Fibroblast of lung (primary cell): ENCODE measurements at regions not wholly inside any gene's neighbourhood (a gene's known extent, or its start where the extent isn't known, plus 50 kb on each side); places are given as distances from the start of the nearest gene placed in this dataset.

ENCODE experiments used
- CTCF ChIP-seq, 2 donors: IDR thresholded peaks in 1 of 2; conservative IDR thresholded peaks in 1 of 2; 1 replicate in 1 of 2; 2 replicates in 1 of 2; pipeline ENCODE4 v1.5.1; 2011 to 2012; ENCODE audit warnings: low read length in 2 of 2, control low read depth in 1 of 2, inconsistent platforms in 1 of 2, low read depth in 1 of 2, mild to moderate bottlenecking in 1 of 2
- EZH2 ChIP-seq: IDR thresholded peaks from 2 replicates; pipeline ENCODE4 v1.5.1; 2012; ENCODE audit warnings: low read length, control low read depth, mild to moderate bottlenecking; ENCODE audit errors: missing control alignments

- TF ChIP-seq CTCF (conservative IDR thresholded peaks at IDR 0.05 in 1 of 2, IDR thresholded peaks at IDR 0.05 in 1 of 2; ENCODE audit: low read depth in 1 of 2, low read length in 2 of 2): no peak
- no peak for TF ChIP-seq EZH2
Observed at GRCh38 chr2:219958941-219959340, 331.5 kb downstream of the SLC4A3 start.
